HEK293 (cell line): ENCODE measurements at regions not wholly inside any gene's neighbourhood (a gene's known extent, or its start where the extent isn't known, plus 50 kb on each side); places are given as distances from the start of the nearest gene placed in this dataset.

Source experiments
- CTCF ChIA-PET: fragments of 350-600 bp; formaldehyde crosslinking; extraction: SDS; loops from one replicate; lab custom pipeline; 2021; ENCODE audit warnings: antibody characterized with exemption; lab: Yijun Ruan, JAX
- POLR2A ChIA-PET: fragments of 300-600 bp; formaldehyde crosslinking; extraction: SDS; loops from one replicate; lab custom pipeline; 2020; ENCODE audit warnings: antibody characterized with exemption, inconsistent platforms; lab: Yijun Ruan, JAX
- H3K27ac ChIP-seq: fragments of 200-500 bp; sonication (Bioruptor generic); 2 replicates; pipeline ENCODE4 v1.5.1; 2014; ENCODE audit warnings: low read depth, low read length, control low read depth, inconsistent platforms; ENCODE audit errors: extremely low read depth
- H3K36me3 ChIP-seq, 2 experiments: fragments of 200-500 bp in 1 of 2; sonication (Bioruptor generic) in 1 of 2; 1 replicate in 1 of 2; 2 replicates in 1 of 2; pipeline ENCODE4 v1.5.1; 2014 to 2017; ENCODE audit warnings: inconsistent platforms in 2 of 2, low read length in 2 of 2; ENCODE audit not compliant: control insufficient read depth in 2 of 2, insufficient read depth in 1 of 2
- H3K4me1 ChIP-seq: fragments of 200-500 bp; sonication (Bioruptor generic); 2 replicates; pipeline ENCODE4 v1.5.1; 2014; ENCODE audit warnings: mild to moderate bottlenecking, low read length, inconsistent platforms; ENCODE audit not compliant: control insufficient read depth, insufficient read depth
- H3K4me3 ChIP-seq: 2 replicates; pipeline ENCODE4 v1.5.1; 2011; ENCODE audit warnings: low read depth, mild to moderate bottlenecking, control low read depth, low read length, moderate library complexity
- H3K9me3 ChIP-seq: fragments of 200-500 bp; sonication (Bioruptor generic); 2 replicates; pipeline ENCODE4 v1.5.1; 2014; ENCODE audit warnings: low read depth, low read length, inconsistent platforms; ENCODE audit not compliant: control insufficient read depth, insufficient read depth
- BCL11B ChIP-seq: fragments of 450-650 bp; formaldehyde crosslinking; IDR thresholded peaks from 2 replicates; pipeline ENCODE4 v1.5.1; 2016; ENCODE audit warnings: low read depth, missing biosample characterization, missing genetic modification characterization
- KLF1 ChIP-seq: fragments of 450-650 bp; formaldehyde crosslinking; IDR thresholded peaks from 2 replicates; pipeline ENCODE4 v1.5.1; 2016; ENCODE audit warnings: missing biosample characterization, missing genetic modification characterization
- KLF10 ChIP-seq: fragments of 450-650 bp; IDR thresholded peaks from 2 replicates; pipeline ENCODE4 v1.5.1; 2018; ENCODE audit warnings: missing biosample characterization, mild to moderate bottlenecking, missing genetic modification characterization
- SP7 ChIP-seq: fragments of 450-650 bp; formaldehyde crosslinking; IDR thresholded peaks from 2 replicates; pipeline ENCODE4 v1.5.1; 2016; ENCODE audit warnings: missing biosample characterization, missing genetic modification characterization
- ZBTB48 ChIP-seq: fragments of 450-650 bp; formaldehyde crosslinking; IDR thresholded peaks from 2 replicates; pipeline ENCODE4 v1.5.1; 2016; ENCODE audit warnings: missing biosample characterization, missing genetic modification characterization
- ZIC2 ChIP-seq: fragments of 450-650 bp; formaldehyde crosslinking; IDR thresholded peaks from 2 replicates; pipeline ENCODE4 v1.5.1; 2016; ENCODE audit warnings: missing biosample characterization, missing genetic modification characterization
- ZNF19 ChIP-seq: fragments of 450-650 bp; formaldehyde crosslinking; IDR thresholded peaks from 2 replicates; pipeline ENCODE4; 2016; ENCODE audit warnings: missing biosample characterization, missing genetic modification characterization, low read depth
- ZNF302 ChIP-seq: fragments of 450-650 bp; formaldehyde crosslinking; IDR thresholded peaks from 2 replicates; pipeline ENCODE4 v1.5.1; 2016; ENCODE audit warnings: missing biosample characterization, missing genetic modification characterization, low read depth
- ZNF423 ChIP-seq: fragments of 450-650 bp; formaldehyde crosslinking; IDR thresholded peaks from 2 replicates; pipeline ENCODE4 v1.5.1; 2016; ENCODE audit warnings: missing biosample characterization, missing genetic modification characterization
- ZNF571 ChIP-seq: fragments of 450-650 bp; formaldehyde crosslinking; IDR thresholded peaks from 2 replicates; pipeline ENCODE4 v1.5.0; 2017; ENCODE audit warnings: missing biosample characterization, missing genetic modification characterization
- ZNF629 ChIP-seq: fragments of 450-650 bp; formaldehyde crosslinking; IDR thresholded peaks from 2 replicates; pipeline ENCODE4 v1.5.1; 2017; ENCODE audit warnings: missing biosample characterization, missing genetic modification characterization
- ZNF843 ChIP-seq: fragments of 450-650 bp; formaldehyde crosslinking; IDR thresholded peaks from 2 replicates; pipeline ENCODE4 v1.5.1; 2016; ENCODE audit warnings: missing biosample characterization, missing genetic modification characterization
- ZSCAN30 ChIP-seq: fragments of 450-650 bp; IDR thresholded peaks from 2 replicates; pipeline ENCODE4 v1.5.1; 2018; ENCODE audit warnings: missing biosample characterization, mild to moderate bottlenecking, missing genetic modification characterization, moderate library complexity
- TF ChIP-seq, protein P1 (sequence below): fragments of 450-650 bp; formaldehyde crosslinking; IDR thresholded peaks from 2 replicates; pipeline ENCODE4 v1.5.1; 2016; ENCODE audit warnings: missing biosample characterization, missing genetic modification characterization, borderline replicate concordance
- TF ChIP-seq, protein P2 (sequence below): fragments of 450-650 bp; formaldehyde crosslinking; IDR thresholded peaks from 2 replicates; pipeline ENCODE4 v1.5.1; 2017; ENCODE audit warnings: missing biosample characterization, missing genetic modification characterization
- TF ChIP-seq, protein P3 (sequence below): fragments of 450-650 bp; formaldehyde crosslinking; IDR thresholded peaks from 2 replicates; pipeline ENCODE4 v1.5.1; 2016; ENCODE audit warnings: missing biosample characterization, missing genetic modification characterization
- TF ChIP-seq, protein P4 (sequence below): sonication (generic); formaldehyde crosslinking; IDR thresholded peaks from 2 replicates; pipeline ENCODE4 v1.8.1; 2022; ENCODE audit warnings: mild to moderate bottlenecking, moderate library complexity, missing genetic modification reagents
- TF ChIP-seq, protein P5 (sequence below): fragments of 450-650 bp; formaldehyde crosslinking; IDR thresholded peaks from 2 replicates; pipeline ENCODE4 v1.5.1; 2016; ENCODE audit warnings: missing biosample characterization, missing genetic modification characterization
- TF ChIP-seq, protein P6 (sequence below): fragments of 450-650 bp; formaldehyde crosslinking; IDR thresholded peaks from 2 replicates; pipeline ENCODE4 v1.5.1; 2016; ENCODE audit warnings: missing biosample characterization, missing genetic modification characterization, low read depth

DNA sequence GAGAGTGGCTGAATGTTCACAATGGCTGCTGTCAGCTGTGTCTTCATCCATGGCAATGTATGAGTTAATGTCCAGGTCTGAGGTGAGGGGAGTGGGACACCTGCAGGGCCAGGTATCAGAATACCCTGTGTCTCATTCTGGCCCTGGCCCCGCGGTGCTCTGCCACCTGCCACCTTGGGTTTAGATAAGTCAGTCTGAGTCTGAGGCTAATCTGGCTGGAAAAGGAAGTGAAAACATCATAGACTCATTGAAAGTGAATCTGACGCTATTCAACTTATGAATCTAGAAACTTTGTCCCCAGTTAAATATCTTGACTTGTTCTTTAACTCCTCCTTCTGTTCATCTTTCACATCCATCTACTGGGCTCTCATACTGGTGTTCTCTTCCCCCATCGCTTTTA is 267.1 kb upstream of the JAG1 start:
- Histone ChIP-seq H3K36me3 (no peaks in the 10 kb centered on the region), H3K4me3 (no peak overlapping the region), H3K27ac (no peak overlapping the region), H3K9me3 (no peaks in the 10 kb centered on the region), H3K4me1 (no peaks in the 10 kb centered on the region)
- ChIA-PET CTCF (no interaction called here), POLR2A (no interaction called here)
- TF ChIP-seq, protein P1, sequence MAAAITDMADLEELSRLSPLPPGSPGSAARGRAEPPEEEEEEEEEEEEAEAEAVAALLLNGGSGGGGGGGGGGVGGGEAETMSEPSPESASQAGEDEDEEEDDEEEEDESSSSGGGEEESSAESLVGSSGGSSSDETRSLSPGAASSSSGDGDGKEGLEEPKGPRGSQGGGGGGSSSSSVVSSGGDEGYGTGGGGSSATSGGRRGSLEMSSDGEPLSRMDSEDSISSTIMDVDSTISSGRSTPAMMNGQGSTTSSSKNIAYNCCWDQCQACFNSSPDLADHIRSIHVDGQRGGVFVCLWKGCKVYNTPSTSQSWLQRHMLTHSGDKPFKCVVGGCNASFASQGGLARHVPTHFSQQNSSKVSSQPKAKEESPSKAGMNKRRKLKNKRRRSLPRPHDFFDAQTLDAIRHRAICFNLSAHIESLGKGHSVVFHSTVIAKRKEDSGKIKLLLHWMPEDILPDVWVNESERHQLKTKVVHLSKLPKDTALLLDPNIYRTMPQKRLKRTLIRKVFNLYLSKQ, result no peak
- TF ChIP-seq BCL11B (tag by site-specific recombination), result no peak
- TF ChIP-seq, protein P2, sequence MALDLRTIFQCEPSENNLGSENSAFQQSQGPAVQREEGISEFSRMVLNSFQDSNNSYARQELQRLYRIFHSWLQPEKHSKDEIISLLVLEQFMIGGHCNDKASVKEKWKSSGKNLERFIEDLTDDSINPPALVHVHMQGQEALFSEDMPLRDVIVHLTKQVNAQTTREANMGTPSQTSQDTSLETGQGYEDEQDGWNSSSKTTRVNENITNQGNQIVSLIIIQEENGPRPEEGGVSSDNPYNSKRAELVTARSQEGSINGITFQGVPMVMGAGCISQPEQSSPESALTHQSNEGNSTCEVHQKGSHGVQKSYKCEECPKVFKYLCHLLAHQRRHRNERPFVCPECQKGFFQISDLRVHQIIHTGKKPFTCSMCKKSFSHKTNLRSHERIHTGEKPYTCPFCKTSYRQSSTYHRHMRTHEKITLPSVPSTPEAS, result no peak
- TF ChIP-seq, protein P3, sequence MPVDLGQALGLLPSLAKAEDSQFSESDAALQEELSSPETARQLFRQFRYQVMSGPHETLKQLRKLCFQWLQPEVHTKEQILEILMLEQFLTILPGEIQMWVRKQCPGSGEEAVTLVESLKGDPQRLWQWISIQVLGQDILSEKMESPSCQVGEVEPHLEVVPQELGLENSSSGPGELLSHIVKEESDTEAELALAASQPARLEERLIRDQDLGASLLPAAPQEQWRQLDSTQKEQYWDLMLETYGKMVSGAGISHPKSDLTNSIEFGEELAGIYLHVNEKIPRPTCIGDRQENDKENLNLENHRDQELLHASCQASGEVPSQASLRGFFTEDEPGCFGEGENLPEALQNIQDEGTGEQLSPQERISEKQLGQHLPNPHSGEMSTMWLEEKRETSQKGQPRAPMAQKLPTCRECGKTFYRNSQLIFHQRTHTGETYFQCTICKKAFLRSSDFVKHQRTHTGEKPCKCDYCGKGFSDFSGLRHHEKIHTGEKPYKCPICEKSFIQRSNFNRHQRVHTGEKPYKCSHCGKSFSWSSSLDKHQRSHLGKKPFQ, result no peak
- TF ChIP-seq, protein P4, sequence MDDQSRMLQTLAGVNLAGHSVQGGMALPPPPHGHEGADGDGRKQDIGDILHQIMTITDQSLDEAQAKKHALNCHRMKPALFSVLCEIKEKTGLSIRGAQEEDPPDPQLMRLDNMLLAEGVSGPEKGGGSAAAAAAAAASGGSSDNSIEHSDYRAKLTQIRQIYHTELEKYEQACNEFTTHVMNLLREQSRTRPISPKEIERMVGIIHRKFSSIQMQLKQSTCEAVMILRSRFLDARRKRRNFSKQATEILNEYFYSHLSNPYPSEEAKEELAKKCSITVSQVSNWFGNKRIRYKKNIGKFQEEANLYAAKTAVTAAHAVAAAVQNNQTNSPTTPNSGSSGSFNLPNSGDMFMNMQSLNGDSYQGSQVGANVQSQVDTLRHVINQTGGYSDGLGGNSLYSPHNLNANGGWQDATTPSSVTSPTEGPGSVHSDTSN (CRISPR knock-in tag), result no peak
- TF ChIP-seq ZIC2 (tag by site-specific recombination), result no peak
- TF ChIP-seq ZNF423 (tag by site-specific recombination), result no peak
- TF ChIP-seq, protein P5, sequence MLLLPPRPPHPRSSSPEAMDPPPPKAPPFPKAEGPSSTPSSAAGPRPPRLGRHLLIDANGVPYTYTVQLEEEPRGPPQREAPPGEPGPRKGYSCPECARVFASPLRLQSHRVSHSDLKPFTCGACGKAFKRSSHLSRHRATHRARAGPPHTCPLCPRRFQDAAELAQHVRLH, result no peak
- no peak for TF ChIP-seq ZBTB48
- no peak for TF ChIP-seq ZSCAN30 (tag by site-specific recombination)
- TF ChIP-seq KLF1 (tag by site-specific recombination), result no peak
- no peak for TF ChIP-seq ZNF571
- no peak for TF ChIP-seq ZNF19
- no peak for TF ChIP-seq KLF10
- TF ChIP-seq ZNF629 (tag by site-specific recombination), result no peak
- TF ChIP-seq, protein P6, sequence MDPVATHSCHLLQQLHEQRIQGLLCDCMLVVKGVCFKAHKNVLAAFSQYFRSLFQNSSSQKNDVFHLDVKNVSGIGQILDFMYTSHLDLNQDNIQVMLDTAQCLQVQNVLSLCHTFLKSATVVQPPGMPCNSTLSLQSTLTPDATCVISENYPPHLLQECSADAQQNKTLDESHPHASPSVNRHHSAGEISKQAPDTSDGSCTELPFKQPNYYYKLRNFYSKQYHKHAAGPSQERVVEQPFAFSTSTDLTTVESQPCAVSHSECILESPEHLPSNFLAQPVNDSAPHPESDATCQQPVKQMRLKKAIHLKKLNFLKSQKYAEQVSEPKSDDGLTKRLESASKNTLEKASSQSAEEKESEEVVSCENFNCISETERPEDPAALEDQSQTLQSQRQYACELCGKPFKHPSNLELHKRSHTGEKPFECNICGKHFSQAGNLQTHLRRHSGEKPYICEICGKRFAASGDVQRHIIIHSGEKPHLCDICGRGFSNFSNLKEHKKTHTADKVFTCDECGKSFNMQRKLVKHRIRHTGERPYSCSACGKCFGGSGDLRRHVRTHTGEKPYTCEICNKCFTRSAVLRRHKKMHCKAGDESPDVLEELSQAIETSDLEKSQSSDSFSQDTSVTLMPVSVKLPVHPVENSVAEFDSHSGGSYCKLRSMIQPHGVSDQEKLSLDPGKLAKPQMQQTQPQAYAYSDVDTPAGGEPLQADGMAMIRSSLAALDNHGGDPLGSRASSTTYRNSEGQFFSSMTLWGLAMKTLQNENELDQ (tag by site-specific recombination), result no peak
- no peak for TF ChIP-seq ZNF302 (tag by site-specific recombination)
- no peak for TF ChIP-seq SP7 (tag by site-specific recombination)
- no peak for TF ChIP-seq ZNF843 (tag by site-specific recombination)
